Peyer's patch (tissue), 4 donors: ENCODE measurements at regions not wholly inside any gene's neighbourhood (a gene's known extent, or its start where the extent isn't known, plus 50 kb on each side); places are given as distances from the start of the nearest gene placed in this dataset.

Experiments used
- POLR2A ChIP-seq, 2 donors: fragments of 450-650 bp; IDR thresholded peaks; one replicate each; pipeline ENCODE4 v1.5.1; 2017; ENCODE audit warnings: antibody characterized with exemption in 2 of 2, mild to moderate bottlenecking in 2 of 2, moderate library complexity in 2 of 2
- TF ChIP-seq, protein P1 (sequence below), 6 experiments: fragments of 450-650 bp in 4 of 6; fragments of 200-600 bp in 2 of 6; sonication (generic) in 1 of 6; IDR thresholded peaks; one replicate each; pipeline ENCODE4 v1.5.1; 2017 to 2019; ENCODE audit warnings: antibody characterized with exemption in 6 of 6, mild to moderate bottlenecking in 3 of 6, moderate library complexity in 1 of 6

DNA sequence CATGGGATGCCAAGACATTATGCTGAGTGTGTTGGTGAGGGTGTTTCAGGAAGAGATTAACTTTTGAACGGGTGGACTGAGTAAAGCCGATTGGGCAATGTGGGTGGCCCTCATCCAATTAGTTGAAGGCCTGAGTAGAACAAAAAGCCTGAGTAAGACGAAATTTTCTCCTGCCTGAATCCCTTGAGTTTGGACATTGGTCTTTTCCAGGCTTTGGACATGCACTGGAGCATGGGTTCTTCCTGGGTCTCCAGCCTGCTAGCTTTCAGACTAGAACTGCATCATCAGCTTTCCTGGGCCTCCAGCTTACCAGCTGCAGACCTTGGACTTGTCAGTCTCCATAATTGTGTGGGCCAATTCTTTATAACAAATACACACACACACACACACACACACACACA, 63.6 kb downstream of the NIBAN1 start:
- no peak for TF ChIP-seq POLR2A (IDR thresholded peaks at IDR 0.05)
- TF ChIP-seq, protein P1, sequence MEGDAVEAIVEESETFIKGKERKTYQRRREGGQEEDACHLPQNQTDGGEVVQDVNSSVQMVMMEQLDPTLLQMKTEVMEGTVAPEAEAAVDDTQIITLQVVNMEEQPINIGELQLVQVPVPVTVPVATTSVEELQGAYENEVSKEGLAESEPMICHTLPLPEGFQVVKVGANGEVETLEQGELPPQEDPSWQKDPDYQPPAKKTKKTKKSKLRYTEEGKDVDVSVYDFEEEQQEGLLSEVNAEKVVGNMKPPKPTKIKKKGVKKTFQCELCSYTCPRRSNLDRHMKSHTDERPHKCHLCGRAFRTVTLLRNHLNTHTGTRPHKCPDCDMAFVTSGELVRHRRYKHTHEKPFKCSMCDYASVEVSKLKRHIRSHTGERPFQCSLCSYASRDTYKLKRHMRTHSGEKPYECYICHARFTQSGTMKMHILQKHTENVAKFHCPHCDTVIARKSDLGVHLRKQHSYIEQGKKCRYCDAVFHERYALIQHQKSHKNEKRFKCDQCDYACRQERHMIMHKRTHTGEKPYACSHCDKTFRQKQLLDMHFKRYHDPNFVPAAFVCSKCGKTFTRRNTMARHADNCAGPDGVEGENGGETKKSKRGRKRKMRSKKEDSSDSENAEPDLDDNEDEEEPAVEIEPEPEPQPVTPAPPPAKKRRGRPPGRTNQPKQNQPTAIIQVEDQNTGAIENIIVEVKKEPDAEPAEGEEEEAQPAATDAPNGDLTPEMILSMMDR (IDR thresholded peaks at IDR 0.05): no peak
